ENCODE measurements at regions not wholly inside any gene's neighbourhood (a gene's known extent, or its start where the extent isn't known, plus 50 kb on each side); places are given as distances from the start of the nearest gene placed in this dataset.
"Not testable (repeated sequence)": the region's sequence is repeated elsewhere in the genome, so short reads cannot be mapped to it uniquely, and the experiment has no call there.

GRCh38 chr17:71192848-71193247 lies 928.0 kb upstream of the SOX9 start:
- Histone ChIP-seq H3K4me3 (ENCODE audit: insufficient read depth, low read depth, low read length, poor library complexity, severe bottlenecking) (no peak overlapping the region), H3K4me1 (ENCODE audit: control insufficient read depth, insufficient read depth, low read length, poor library complexity, severe bottlenecking) (no peaks in the 10 kb centered on the region), H3K27ac (ENCODE audit: insufficient read depth, low read length, poor library complexity, severe bottlenecking) (no peak overlapping the region), H3K27me3 (replicated peaks; ENCODE audit: control insufficient read depth, insufficient read depth, low read length, poor library complexity, severe bottlenecking) (no peaks in the 10 kb centered on the region), H3K36me3 (ENCODE audit: control insufficient read depth, insufficient read depth, low read length) (no peaks in the 10 kb centered on the region), H3K9me3 (ENCODE audit: control insufficient read depth, low read length) (no peaks in the 10 kb centered on the region)
- DNase-seq = no peak

GRCh38 chr17:71200597-71200996 lies 920.2 kb upstream of the SOX9 start:
- no peak for DNase-seq
- H3K36me3 ChIP-seq (ENCODE audit: control insufficient read depth, insufficient read depth, low read length) = no peaks in the 10 kb centered on the region
- H3K9me3 ChIP-seq (ENCODE audit: control insufficient read depth, low read length) = no peaks in the 10 kb centered on the region
- H3K27me3 ChIP-seq (replicated peaks; ENCODE audit: control insufficient read depth, insufficient read depth, low read length, poor library complexity, severe bottlenecking) = no peaks in the 10 kb centered on the region
- H3K4me1 ChIP-seq (ENCODE audit: control insufficient read depth, insufficient read depth, low read length, poor library complexity, severe bottlenecking) = no peaks in the 10 kb centered on the region
- H3K4me3 ChIP-seq (ENCODE audit: insufficient read depth, low read depth, low read length, poor library complexity, severe bottlenecking) = no peak overlapping the region
- no peak overlapping the region for H3K27ac ChIP-seq (ENCODE audit: insufficient read depth, low read length, poor library complexity, severe bottlenecking)

- H3K4me1 ChIP-seq (ENCODE audit: control insufficient read depth, insufficient read depth, low read length, poor library complexity, severe bottlenecking) = no peaks in the 10 kb centered on the region
- DNase-seq = no peak
- H3K9me3 ChIP-seq (ENCODE audit: control insufficient read depth, low read length) = no peaks in the 10 kb centered on the region
- no peaks in the 10 kb centered on the region for H3K36me3 ChIP-seq (ENCODE audit: control insufficient read depth, insufficient read depth, low read length)
- no peak overlapping the region for H3K4me3 ChIP-seq (ENCODE audit: insufficient read depth, low read depth, low read length, poor library complexity, severe bottlenecking)
- H3K27ac ChIP-seq (ENCODE audit: insufficient read depth, low read length, poor library complexity, severe bottlenecking) = no peak overlapping the region
- no peaks in the 10 kb centered on the region for H3K27me3 ChIP-seq (replicated peaks; ENCODE audit: control insufficient read depth, insufficient read depth, low read length, poor library complexity, severe bottlenecking)
Measured at GRCh38 chr17:71201639-71202038, 919.2 kb upstream of the SOX9 start.

- DNase-seq = no peak
- Histone ChIP-seq H3K36me3 (ENCODE audit: control insufficient read depth, insufficient read depth, low read length) (no peaks in the 10 kb centered on the region), H3K27ac (ENCODE audit: insufficient read depth, low read length, poor library complexity, severe bottlenecking) (no peak overlapping the region), H3K9me3 (ENCODE audit: control insufficient read depth, low read length) (no peaks in the 10 kb centered on the region), H3K27me3 (replicated peaks; ENCODE audit: control insufficient read depth, insufficient read depth, low read length, poor library complexity, severe bottlenecking) (no peaks in the 10 kb centered on the region), H3K4me1 (ENCODE audit: control insufficient read depth, insufficient read depth, low read length, poor library complexity, severe bottlenecking) (no peaks in the 10 kb centered on the region), H3K4me3 (ENCODE audit: insufficient read depth, low read depth, low read length, poor library complexity, severe bottlenecking) (no peak overlapping the region)
Measured at GRCh38 chr17:71202449-71202848, 918.4 kb upstream of the SOX9 start.

GRCh38 chr17:71203953-71204352 lies 916.9 kb upstream of the SOX9 start:
- no peaks in the 10 kb centered on the region for H3K9me3 ChIP-seq (ENCODE audit: control insufficient read depth, low read length)
- DNase-seq = no peak
- no peaks in the 10 kb centered on the region for H3K36me3 ChIP-seq (ENCODE audit: control insufficient read depth, insufficient read depth, low read length)
- H3K27me3 ChIP-seq (replicated peaks; ENCODE audit: control insufficient read depth, insufficient read depth, low read length, poor library complexity, severe bottlenecking) = no peaks in the 10 kb centered on the region
- no peak overlapping the region for H3K27ac ChIP-seq (ENCODE audit: insufficient read depth, low read length, poor library complexity, severe bottlenecking)
- H3K4me1 ChIP-seq (ENCODE audit: control insufficient read depth, insufficient read depth, low read length, poor library complexity, severe bottlenecking) = no peaks in the 10 kb centered on the region
- H3K4me3 ChIP-seq (ENCODE audit: insufficient read depth, low read depth, low read length, poor library complexity, severe bottlenecking) = no peak overlapping the region

GRCh38 chr17:71205951-71206350 lies 914.9 kb upstream of the SOX9 start:
- H3K9me3 ChIP-seq (ENCODE audit: control insufficient read depth, low read length); H3K4me1 ChIP-seq (ENCODE audit: control insufficient read depth, insufficient read depth, low read length, poor library complexity, severe bottlenecking); DNase-seq; H3K36me3 ChIP-seq (ENCODE audit: control insufficient read depth, insufficient read depth, low read length); H3K4me3 ChIP-seq (ENCODE audit: insufficient read depth, low read depth, low read length, poor library complexity, severe bottlenecking); H3K27ac ChIP-seq (ENCODE audit: insufficient read depth, low read length, poor library complexity, severe bottlenecking); H3K27me3 ChIP-seq (replicated peaks; ENCODE audit: control insufficient read depth, insufficient read depth, low read length, poor library complexity, severe bottlenecking): not testable (repeated sequence)

GRCh38 chr17:71208111-71208704 lies 912.6 kb upstream of the SOX9 start:
- no peaks in the 10 kb centered on the region for H3K27me3 ChIP-seq (replicated peaks; ENCODE audit: control insufficient read depth, insufficient read depth, low read length, poor library complexity, severe bottlenecking)
- no peaks in the 10 kb centered on the region for H3K9me3 ChIP-seq (ENCODE audit: control insufficient read depth, low read length)
- H3K27ac ChIP-seq (ENCODE audit: insufficient read depth, low read length, poor library complexity, severe bottlenecking) = no peak overlapping the region
- H3K4me1 ChIP-seq (ENCODE audit: control insufficient read depth, insufficient read depth, low read length, poor library complexity, severe bottlenecking) = no peaks in the 10 kb centered on the region
- DNase-seq = no peak
- H3K4me3 ChIP-seq (ENCODE audit: insufficient read depth, low read depth, low read length, poor library complexity, severe bottlenecking) = no peak overlapping the region
- no peaks in the 10 kb centered on the region for H3K36me3 ChIP-seq (ENCODE audit: control insufficient read depth, insufficient read depth, low read length)

- DNase-seq = no peak
- H3K4me3 ChIP-seq (ENCODE audit: insufficient read depth, low read depth, low read length, poor library complexity, severe bottlenecking) = no peak overlapping the region
- H3K36me3 ChIP-seq (ENCODE audit: control insufficient read depth, insufficient read depth, low read length) = no peaks in the 10 kb centered on the region
- no peaks in the 10 kb centered on the region for H3K27me3 ChIP-seq (replicated peaks; ENCODE audit: control insufficient read depth, insufficient read depth, low read length, poor library complexity, severe bottlenecking)
- no peak overlapping the region for H3K27ac ChIP-seq (ENCODE audit: insufficient read depth, low read length, poor library complexity, severe bottlenecking)
- H3K9me3 ChIP-seq (ENCODE audit: control insufficient read depth, low read length) = no peaks in the 10 kb centered on the region
- no peaks in the 10 kb centered on the region for H3K4me1 ChIP-seq (ENCODE audit: control insufficient read depth, insufficient read depth, low read length, poor library complexity, severe bottlenecking)
Measured at GRCh38 chr17:71213936-71214335, 906.9 kb upstream of the SOX9 start.

- H3K9me3 ChIP-seq (ENCODE audit: control insufficient read depth, low read length) = no peaks in the 10 kb centered on the region
- no peak for DNase-seq
- no peaks in the 10 kb centered on the region for H3K27me3 ChIP-seq (replicated peaks; ENCODE audit: control insufficient read depth, insufficient read depth, low read length, poor library complexity, severe bottlenecking)
- H3K36me3 ChIP-seq (ENCODE audit: control insufficient read depth, insufficient read depth, low read length) = no peaks in the 10 kb centered on the region
- H3K27ac ChIP-seq (ENCODE audit: insufficient read depth, low read length, poor library complexity, severe bottlenecking) = no peak overlapping the region
- H3K4me1 ChIP-seq (ENCODE audit: control insufficient read depth, insufficient read depth, low read length, poor library complexity, severe bottlenecking) = no peaks in the 10 kb centered on the region
- H3K4me3 ChIP-seq (ENCODE audit: insufficient read depth, low read depth, low read length, poor library complexity, severe bottlenecking) = no peak overlapping the region
Measured at GRCh38 chr17:71217769-71218168, 903.1 kb upstream of the SOX9 start.

GRCh38 chr17:71224824-71225575 lies 895.8 kb upstream of the SOX9 start:
- Histone ChIP-seq H3K4me1 (ENCODE audit: control insufficient read depth, insufficient read depth, low read length, poor library complexity, severe bottlenecking) (no peaks in the 10 kb centered on the region), H3K9me3 (ENCODE audit: control insufficient read depth, low read length) (no peaks in the 10 kb centered on the region), H3K36me3 (ENCODE audit: control insufficient read depth, insufficient read depth, low read length) (no peaks in the 10 kb centered on the region), H3K27ac (ENCODE audit: insufficient read depth, low read length, poor library complexity, severe bottlenecking) (no peak overlapping the region), H3K4me3 (ENCODE audit: insufficient read depth, low read depth, low read length, poor library complexity, severe bottlenecking) (no peak overlapping the region), H3K27me3 (replicated peaks; ENCODE audit: control insufficient read depth, insufficient read depth, low read length, poor library complexity, severe bottlenecking) (no peaks in the 10 kb centered on the region)
- DNase-seq = no peak
